Neural cell (in vitro differentiated cells): ENCODE measurements at regions not wholly inside any gene's neighbourhood (a gene's known extent, or its start where the extent isn't known, plus 50 kb on each side); places are given as distances from the start of the nearest gene placed in this dataset.

ENCODE experiments used
- H2AFZ ChIP-seq: fragments of 200-600, 300-800 bp; sonication (generic), shearing (Covaris generic); 2 replicates; pipeline ENCODE4 v1.6.0; 2014; ENCODE audit warnings: low read depth, mild to moderate bottlenecking, antibody characterized with exemption, low read length, moderate library complexity
- H3F3A ChIP-seq: fragments of 200-600 bp; shearing (Covaris generic); 2 replicates; pipeline ENCODE4 v1.6.1; 2016; ENCODE audit warnings: mild to moderate bottlenecking, moderate library complexity, mixed read lengths, antibody characterized with exemption, low read length; ENCODE audit not compliant: insufficient read depth, poor library complexity, severe bottlenecking
- H3K27ac ChIP-seq: fragments of 200-600, 300-800 bp; sonication (generic), shearing (Covaris generic); 2 replicates; pipeline ENCODE4 v1.5.1; 2014; ENCODE audit warnings: mild to moderate bottlenecking, low read length, moderate library complexity
- H3K27me3 ChIP-seq: fragments of 300-800, 200-600 bp; sonication (generic), shearing (Covaris generic); 2 replicates; pipeline ENCODE4 v1.6.0; 2014; ENCODE audit warnings: mild to moderate bottlenecking, low read depth, low read length, moderate library complexity; ENCODE audit not compliant: insufficient read depth
- H3K36me3 ChIP-seq: fragments of 300-800, 200-600 bp; sonication (generic), shearing (Covaris generic); 2 replicates; pipeline ENCODE4 v1.5.1; 2014; ENCODE audit warnings: mild to moderate bottlenecking, antibody characterized with exemption, low read length, moderate library complexity; ENCODE audit not compliant: insufficient read depth
- H3K4me2 ChIP-seq: fragments of 300-800, 200-600 bp; sonication (generic), shearing (Covaris generic); 2 replicates; pipeline ENCODE4 v1.6.0; 2014; ENCODE audit warnings: mild to moderate bottlenecking, low read length
- H3K4me3 ChIP-seq: fragments of 300-800, 200-600 bp; sonication (generic), shearing (Covaris generic); 2 replicates; pipeline ENCODE4 v1.5.1; 2014; ENCODE audit warnings: mild to moderate bottlenecking, low read length, moderate library complexity
- H3K79me2 ChIP-seq: fragments of 200-600 bp; shearing (Covaris generic); replicated peaks from 2 replicates; pipeline ENCODE4 v1.6.0; 2014; ENCODE audit warnings: mild to moderate bottlenecking, low read length, moderate library complexity; ENCODE audit not compliant: insufficient read depth
- H3K9ac ChIP-seq: fragments of 300-800, 200-600 bp; sonication (generic), shearing (Covaris generic); 2 replicates; pipeline ENCODE4 v1.6.1; 2016; ENCODE audit warnings: mild to moderate bottlenecking, low read length, mixed read lengths
- H3K9me2 ChIP-seq: fragments of 200-600 bp; shearing (Covaris generic); 2 replicates; pipeline ENCODE4 v1.6.1; 2016; ENCODE audit warnings: mild to moderate bottlenecking, low read length, mixed read lengths; ENCODE audit not compliant: insufficient read depth
- H3K9me3 ChIP-seq: fragments of 200-600, 300-800 bp; sonication (generic), shearing (Covaris generic); 2 replicates; pipeline ENCODE4 v1.6.1; 2016; ENCODE audit warnings: mild to moderate bottlenecking, mixed run types, low read length, moderate library complexity, mixed read lengths
- H4K20me1 ChIP-seq: fragments of 200-600 bp; shearing (Covaris generic); 2 replicates; pipeline ENCODE4 v1.6.1; 2016; ENCODE audit warnings: mild to moderate bottlenecking, mixed run types; ENCODE audit not compliant: insufficient read depth
- CTCF ChIP-seq: fragments of 450-650 bp; IDR thresholded peaks from 2 replicates; pipeline ENCODE4 v1.5.1; 2014; ENCODE audit warnings: antibody characterized with exemption, mild to moderate bottlenecking, moderate library complexity; ENCODE audit not compliant: poor library complexity, severe bottlenecking
- EP300 ChIP-seq: fragments of 450-650 bp; conservative IDR thresholded peaks from 2 replicates; pipeline ENCODE4 v1.6.1; 2014; ENCODE audit warnings: antibody characterized with exemption, mild to moderate bottlenecking, moderate library complexity; ENCODE audit not compliant: poor library complexity, severe bottlenecking
- EZH2 ChIP-seq: fragments of 200-600, 300-800 bp; shearing (Covaris generic), sonication (generic); IDR thresholded peaks from 2 replicates; pipeline ENCODE4 v1.6.1; 2014; ENCODE audit warnings: antibody characterized with exemption, low read length, borderline replicate concordance, mild to moderate bottlenecking; ENCODE audit not compliant: insufficient read depth, poor library complexity, severe bottlenecking
- MXI1 ChIP-seq: fragments of 450-650 bp; conservative IDR thresholded peaks from 2 replicates; pipeline ENCODE4 v1.6.1; 2014; ENCODE audit warnings: antibody characterized with exemption, mild to moderate bottlenecking; ENCODE audit not compliant: poor library complexity, severe bottlenecking
- POLR2AphosphoS5 ChIP-seq: IDR thresholded peaks from 2 replicates; pipeline ENCODE4 v1.6.1; 2012
- RAD21 ChIP-seq: fragments of 450-650 bp; conservative IDR thresholded peaks from 2 replicates; pipeline ENCODE4 v1.6.1; 2014; ENCODE audit warnings: antibody characterized with exemption, mild to moderate bottlenecking, moderate library complexity
- SMC3 ChIP-seq: fragments of 450-650 bp; conservative IDR thresholded peaks from 2 replicates; pipeline ENCODE4 v1.6.1; 2014; ENCODE audit warnings: antibody characterized with exemption, mild to moderate bottlenecking, moderate library complexity; ENCODE audit not compliant: poor library complexity
- TAF1 ChIP-seq: IDR thresholded peaks from 2 replicates; pipeline ENCODE4 v1.6.1; 2012; ENCODE audit warnings: low read depth
- TF ChIP-seq, protein P1 (sequence below): IDR thresholded peaks from 2 replicates; pipeline ENCODE4 v1.6.1; 2012; ENCODE audit warnings: borderline replicate concordance

DNA sequence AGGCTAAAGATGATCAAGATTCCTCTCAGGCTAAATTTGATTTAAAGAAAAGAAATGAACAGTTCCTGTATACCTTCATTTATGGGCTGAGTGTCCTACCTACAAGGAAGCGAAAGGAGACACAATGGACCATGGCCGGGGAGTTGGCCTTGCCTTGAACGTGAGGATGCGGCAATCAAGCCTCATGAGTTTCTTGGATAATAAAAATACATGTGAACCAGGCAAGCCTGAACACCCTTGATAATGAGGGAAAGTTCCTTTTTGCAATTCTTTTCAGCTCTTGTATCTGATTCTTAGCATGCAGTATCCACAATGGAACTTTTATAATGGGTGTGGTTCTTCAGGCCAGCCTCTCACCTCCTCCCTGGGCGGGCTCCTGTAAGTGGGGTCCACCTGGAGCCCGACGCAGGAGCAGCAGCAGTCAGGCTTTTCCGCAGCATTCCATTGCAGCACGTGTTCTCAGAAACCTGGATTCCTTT is 83.8 kb downstream of the RNASET2 start:
- H3K79me2 ChIP-seq: no peaks in the 10 kb centered on the region
- H3K9me3 ChIP-seq: no peaks in the 10 kb centered on the region
- H2AFZ ChIP-seq: no peak overlapping the region
- no peak overlapping the region for H3K4me2 ChIP-seq
- no peaks in the 10 kb centered on the region for H3K9me2 ChIP-seq
- no peak overlapping the region for H3K27ac ChIP-seq
- no peaks in the 10 kb centered on the region for H3K27me3 ChIP-seq
- H4K20me1 ChIP-seq: no peaks in the 10 kb centered on the region
- no peaks in the 10 kb centered on the region for H3F3A ChIP-seq
- H3K36me3 ChIP-seq: no peaks in the 10 kb centered on the region
- H3K9ac ChIP-seq: no peak overlapping the region
- TF ChIP-seq, protein P1, sequence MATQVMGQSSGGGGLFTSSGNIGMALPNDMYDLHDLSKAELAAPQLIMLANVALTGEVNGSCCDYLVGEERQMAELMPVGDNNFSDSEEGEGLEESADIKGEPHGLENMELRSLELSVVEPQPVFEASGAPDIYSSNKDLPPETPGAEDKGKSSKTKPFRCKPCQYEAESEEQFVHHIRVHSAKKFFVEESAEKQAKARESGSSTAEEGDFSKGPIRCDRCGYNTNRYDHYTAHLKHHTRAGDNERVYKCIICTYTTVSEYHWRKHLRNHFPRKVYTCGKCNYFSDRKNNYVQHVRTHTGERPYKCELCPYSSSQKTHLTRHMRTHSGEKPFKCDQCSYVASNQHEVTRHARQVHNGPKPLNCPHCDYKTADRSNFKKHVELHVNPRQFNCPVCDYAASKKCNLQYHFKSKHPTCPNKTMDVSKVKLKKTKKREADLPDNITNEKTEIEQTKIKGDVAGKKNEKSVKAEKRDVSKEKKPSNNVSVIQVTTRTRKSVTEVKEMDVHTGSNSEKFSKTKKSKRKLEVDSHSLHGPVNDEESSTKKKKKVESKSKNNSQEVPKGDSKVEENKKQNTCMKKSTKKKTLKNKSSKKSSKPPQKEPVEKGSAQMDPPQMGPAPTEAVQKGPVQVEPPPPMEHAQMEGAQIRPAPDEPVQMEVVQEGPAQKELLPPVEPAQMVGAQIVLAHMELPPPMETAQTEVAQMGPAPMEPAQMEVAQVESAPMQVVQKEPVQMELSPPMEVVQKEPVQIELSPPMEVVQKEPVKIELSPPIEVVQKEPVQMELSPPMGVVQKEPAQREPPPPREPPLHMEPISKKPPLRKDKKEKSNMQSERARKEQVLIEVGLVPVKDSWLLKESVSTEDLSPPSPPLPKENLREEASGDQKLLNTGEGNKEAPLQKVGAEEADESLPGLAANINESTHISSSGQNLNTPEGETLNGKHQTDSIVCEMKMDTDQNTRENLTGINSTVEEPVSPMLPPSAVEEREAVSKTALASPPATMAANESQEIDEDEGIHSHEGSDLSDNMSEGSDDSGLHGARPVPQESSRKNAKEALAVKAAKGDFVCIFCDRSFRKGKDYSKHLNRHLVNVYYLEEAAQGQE: no peak
- H3K4me3 ChIP-seq: no peak overlapping the region

DNA sequence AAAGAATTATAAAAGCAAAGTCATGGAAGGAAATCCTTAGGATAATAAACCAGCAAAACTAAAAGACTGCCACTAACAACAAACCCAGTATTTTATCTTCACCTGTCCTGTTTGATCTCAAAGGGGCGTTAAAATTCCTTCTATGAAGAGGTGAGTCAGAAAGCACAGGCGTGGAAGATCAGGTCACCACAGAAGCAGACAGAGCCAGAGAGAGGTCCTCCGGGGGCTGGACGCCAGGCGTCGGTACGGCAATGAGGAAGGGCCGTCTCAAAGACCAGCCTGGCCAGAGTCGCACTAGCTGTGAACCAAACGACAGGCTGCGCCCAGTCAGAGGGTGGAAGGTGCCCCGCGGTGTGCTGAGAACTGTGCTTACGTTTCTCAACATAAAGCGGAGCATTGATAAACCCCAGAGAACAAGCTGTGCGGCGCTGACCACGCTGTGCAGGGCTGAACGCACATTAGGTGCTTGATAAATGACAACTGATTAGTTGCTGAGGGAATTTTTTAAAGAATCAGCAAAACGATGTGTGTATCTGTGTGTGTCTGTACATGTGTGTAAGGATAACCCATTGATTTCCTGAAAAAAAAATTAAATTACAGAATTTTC is 85.6 kb downstream of the RNASET2 start:
- TF ChIP-seq POLR2AphosphoS5: no peak
- no peak for TF ChIP-seq CTCF
- no peak for TF ChIP-seq SMC3
- TF ChIP-seq, protein P1: no peak
- TF ChIP-seq TAF1: no peak
- TF ChIP-seq MXI1: no peak
- no peak for TF ChIP-seq EZH2
- no peak for TF ChIP-seq EP300
- TF ChIP-seq RAD21: no peak
- Histone ChIP-seq H3K9me3 (no peaks in the 10 kb centered on the region), H3F3A (no peaks in the 10 kb centered on the region), H3K4me2 (no peak overlapping the region), H3K27me3 (no peaks in the 10 kb centered on the region), H4K20me1 (no peaks in the 10 kb centered on the region), H2AFZ (no peak overlapping the region), H3K9ac (no peak overlapping the region), H3K36me3 (no peaks in the 10 kb centered on the region), H3K9me2 (no peaks in the 10 kb centered on the region), H3K79me2 (no peaks in the 10 kb centered on the region), H3K27ac (no peak overlapping the region), H3K4me3 (no peak overlapping the region)
